ENCODE measurements at regions not wholly inside any gene's neighbourhood (a gene's known extent, or its start where the extent isn't known, plus 50 kb on each side); places are given as distances from the start of the nearest gene placed in this dataset.

DNA sequence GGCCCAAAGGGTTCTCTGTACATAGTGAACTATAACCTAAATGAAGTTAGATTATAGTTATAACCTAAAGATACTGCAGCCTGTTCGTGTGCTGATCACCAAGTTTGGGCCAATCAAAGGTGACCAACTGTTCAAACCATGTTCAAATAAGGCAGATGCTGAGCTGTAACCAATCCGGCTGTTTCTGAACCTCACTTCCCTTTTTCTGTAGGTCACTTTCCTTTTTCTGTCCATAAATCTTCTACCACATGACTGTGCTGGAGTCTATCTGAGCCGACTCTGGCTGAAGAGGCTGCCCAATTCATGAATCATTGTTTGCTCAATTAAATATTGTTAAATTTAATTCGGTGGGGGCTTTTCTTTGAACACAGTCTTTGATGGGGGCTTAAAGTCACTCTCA is 1920.2 kb downstream of the MAT2B start:
- H3K9me2 ChIP-seq (replicated peaks; ENCODE audit: insufficient read depth), result no peaks in the 10 kb centered on the region
- no peaks in the 10 kb centered on the region for H3K79me2 ChIP-seq
- H3K27me3 ChIP-seq, result no peaks in the 10 kb centered on the region
- TF ChIP-seq EZH2phosphoT487 (IDR thresholded peaks at IDR 0.05; ENCODE audit: low read depth, severe bottlenecking, unreplicated experiment) (no peak), EZH2 (IDR thresholded peaks at IDR 0.05; ENCODE audit: borderline replicate concordance) (no peak)
- TF ChIP-seq, protein P1, sequence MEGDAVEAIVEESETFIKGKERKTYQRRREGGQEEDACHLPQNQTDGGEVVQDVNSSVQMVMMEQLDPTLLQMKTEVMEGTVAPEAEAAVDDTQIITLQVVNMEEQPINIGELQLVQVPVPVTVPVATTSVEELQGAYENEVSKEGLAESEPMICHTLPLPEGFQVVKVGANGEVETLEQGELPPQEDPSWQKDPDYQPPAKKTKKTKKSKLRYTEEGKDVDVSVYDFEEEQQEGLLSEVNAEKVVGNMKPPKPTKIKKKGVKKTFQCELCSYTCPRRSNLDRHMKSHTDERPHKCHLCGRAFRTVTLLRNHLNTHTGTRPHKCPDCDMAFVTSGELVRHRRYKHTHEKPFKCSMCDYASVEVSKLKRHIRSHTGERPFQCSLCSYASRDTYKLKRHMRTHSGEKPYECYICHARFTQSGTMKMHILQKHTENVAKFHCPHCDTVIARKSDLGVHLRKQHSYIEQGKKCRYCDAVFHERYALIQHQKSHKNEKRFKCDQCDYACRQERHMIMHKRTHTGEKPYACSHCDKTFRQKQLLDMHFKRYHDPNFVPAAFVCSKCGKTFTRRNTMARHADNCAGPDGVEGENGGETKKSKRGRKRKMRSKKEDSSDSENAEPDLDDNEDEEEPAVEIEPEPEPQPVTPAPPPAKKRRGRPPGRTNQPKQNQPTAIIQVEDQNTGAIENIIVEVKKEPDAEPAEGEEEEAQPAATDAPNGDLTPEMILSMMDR (IDR thresholded peaks at IDR 0.05; ENCODE audit: poor library complexity), result no peak
- 88% methylated on average over 4 of the region's 4 CpGs for WGBS (ENCODE audit: low lambda C conversion rate, missing lambda C conversion rate)
- H4K20me1 ChIP-seq (ENCODE audit: insufficient read depth, poor library complexity, severe bottlenecking), result no peaks in the 10 kb centered on the region
- DNase-seq (ENCODE audit: low spot score), result no peak
- H3K4me1 ChIP-seq (ENCODE audit: insufficient read depth), result no peaks in the 10 kb centered on the region
- no peak overlapping the region for H3K4me3 ChIP-seq
- H3K9me3 ChIP-seq (ENCODE audit: low read depth), result no peaks in the 10 kb centered on the region
- no peak overlapping the region for H3K4me2 ChIP-seq
- H2AFZ ChIP-seq, result no peak overlapping the region
- H3K27ac ChIP-seq, result no peak overlapping the region
- no peaks in the 10 kb centered on the region for H3K36me3 ChIP-seq (replicated peaks; ENCODE audit: insufficient read depth, low read depth)

DNA sequence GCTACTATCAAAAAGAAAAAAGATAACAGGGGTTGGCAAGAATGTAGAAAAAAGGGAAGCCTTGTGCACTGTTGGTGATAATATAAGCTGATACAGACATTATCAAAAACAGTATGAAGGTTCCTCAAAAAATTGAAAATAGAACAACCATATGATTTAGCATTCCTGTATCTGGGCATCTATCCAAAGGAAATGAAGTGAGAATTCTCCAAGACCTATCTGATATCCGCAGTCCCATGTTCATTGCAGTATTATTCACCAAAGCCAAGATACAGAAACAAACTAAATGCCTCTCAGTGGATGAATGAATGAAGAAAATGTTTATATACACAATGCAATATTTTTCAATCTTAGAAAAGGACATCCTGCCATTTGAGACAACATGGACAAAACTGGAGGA is 1943.3 kb downstream of the MAT2B start:
- Histone ChIP-seq H3K27ac (no peak overlapping the region), H2AFZ (no peak overlapping the region), H3K4me2 (no peak overlapping the region), H3K27me3 (no peaks in the 10 kb centered on the region), H3K9me2 (replicated peaks; ENCODE audit: insufficient read depth) (no peaks in the 10 kb centered on the region), H3K79me2 (no peaks in the 10 kb centered on the region), H4K20me1 (ENCODE audit: insufficient read depth, poor library complexity, severe bottlenecking) (no peaks in the 10 kb centered on the region), H3K4me1 (ENCODE audit: insufficient read depth) (no peaks in the 10 kb centered on the region), H3K36me3 (replicated peaks; ENCODE audit: insufficient read depth, low read depth) (no peaks in the 10 kb centered on the region), H3K4me3 (no peak overlapping the region), H3K9me3 (ENCODE audit: low read depth) (no peaks in the 10 kb centered on the region)
- TF ChIP-seq, protein P1 (IDR thresholded peaks at IDR 0.05; ENCODE audit: poor library complexity), result no peak
- no peak for TF ChIP-seq EZH2phosphoT487 (IDR thresholded peaks at IDR 0.05; ENCODE audit: low read depth, severe bottlenecking, unreplicated experiment)
- TF ChIP-seq EZH2 (IDR thresholded peaks at IDR 0.05; ENCODE audit: borderline replicate concordance), result no peak
- WGBS (ENCODE audit: low lambda C conversion rate, missing lambda C conversion rate), result 100% methylated on average over 1 of the region's 1 CpG
- DNase-seq (ENCODE audit: low spot score), result no peak

DNA sequence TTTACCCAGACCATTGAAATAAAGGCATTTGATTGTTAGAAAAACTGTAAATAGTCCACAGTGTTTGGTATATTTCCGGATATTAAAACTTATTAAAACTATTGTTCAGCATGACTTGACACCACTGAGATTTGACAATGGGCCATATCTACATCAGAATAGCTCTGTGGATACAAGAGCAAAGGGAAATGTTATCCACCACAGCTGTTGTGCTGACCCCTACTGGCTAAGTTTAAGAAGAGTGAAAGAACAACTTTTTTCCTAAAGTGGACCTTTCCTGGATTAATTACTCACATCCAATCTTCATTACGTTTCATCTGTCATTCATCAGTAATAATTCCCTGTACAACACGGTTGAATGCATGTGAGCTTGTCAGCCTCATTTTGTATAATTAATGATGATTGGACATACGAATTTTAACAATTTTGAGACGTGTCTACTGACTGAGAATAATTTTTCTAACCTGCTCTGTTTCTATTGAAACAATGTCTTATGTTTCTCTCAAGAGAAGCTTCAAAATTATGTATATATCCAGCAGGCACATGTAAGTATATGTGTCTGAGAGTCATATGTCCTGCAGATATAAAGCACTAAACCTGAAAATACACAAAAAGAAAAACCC is 1952.6 kb downstream of the MAT2B start:
- WGBS (ENCODE audit: low lambda C conversion rate, missing lambda C conversion rate), result 16% methylated on average over 5 of the region's 5 CpGs
- H3K79me2 ChIP-seq, result no peaks in the 10 kb centered on the region
- no peaks in the 10 kb centered on the region for H3K9me2 ChIP-seq (replicated peaks; ENCODE audit: insufficient read depth)
- H3K4me3 ChIP-seq, result no peak overlapping the region
- no peaks in the 10 kb centered on the region for H3K9me3 ChIP-seq (ENCODE audit: low read depth)
- H3K27me3 ChIP-seq, result no peaks in the 10 kb centered on the region
- H2AFZ ChIP-seq, result no peak overlapping the region
- H3K36me3 ChIP-seq (replicated peaks; ENCODE audit: insufficient read depth, low read depth), result no peaks in the 10 kb centered on the region
- no peak overlapping the region for H3K4me2 ChIP-seq
- H3K27ac ChIP-seq, result no peak overlapping the region
- H3K4me1 ChIP-seq (ENCODE audit: insufficient read depth), result no peaks in the 10 kb centered on the region
- H4K20me1 ChIP-seq (ENCODE audit: insufficient read depth, poor library complexity, severe bottlenecking), result no peaks in the 10 kb centered on the region
- peak; percentile 57 for DNase-seq (ENCODE audit: low spot score)
- TF ChIP-seq EZH2phosphoT487 (IDR thresholded peaks at IDR 0.05; ENCODE audit: low read depth, severe bottlenecking, unreplicated experiment) (no peak), EZH2 (IDR thresholded peaks at IDR 0.05; ENCODE audit: borderline replicate concordance) (no peak)
- TF ChIP-seq, protein P1 (IDR thresholded peaks at IDR 0.05; ENCODE audit: poor library complexity), result peak; percentile 74

DNA sequence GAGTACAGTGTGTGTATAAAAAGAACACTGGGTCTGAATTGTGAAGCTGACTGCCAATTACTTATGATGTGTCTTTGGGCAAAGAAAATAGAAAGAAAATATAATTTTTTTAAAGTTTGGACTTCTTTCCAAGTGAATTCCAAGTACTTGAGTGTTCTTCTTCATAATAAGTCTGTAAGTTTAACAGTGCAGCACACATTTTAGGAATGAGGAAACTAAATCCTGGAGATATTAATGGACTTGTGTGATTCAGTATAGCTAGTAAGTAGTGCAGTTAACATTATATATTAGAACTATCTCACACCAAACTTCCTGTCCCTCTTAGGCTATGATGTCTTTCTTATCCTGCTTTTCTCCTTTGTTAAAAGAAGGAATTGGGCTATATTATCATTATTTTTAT is 1953.8 kb downstream of the MAT2B start:
- no peaks in the 10 kb centered on the region for H3K79me2 ChIP-seq
- no peaks in the 10 kb centered on the region for H3K9me2 ChIP-seq (replicated peaks; ENCODE audit: insufficient read depth)
- H2AFZ ChIP-seq, result no peak overlapping the region
- H3K4me3 ChIP-seq, result no peak overlapping the region
- no peaks in the 10 kb centered on the region for H3K27me3 ChIP-seq
- H3K4me1 ChIP-seq (ENCODE audit: insufficient read depth), result no peaks in the 10 kb centered on the region
- DNase-seq (ENCODE audit: low spot score), result no peak
- no peak overlapping the region for H3K27ac ChIP-seq
- H4K20me1 ChIP-seq (ENCODE audit: insufficient read depth, poor library complexity, severe bottlenecking), result no peaks in the 10 kb centered on the region
- no peaks in the 10 kb centered on the region for H3K9me3 ChIP-seq (ENCODE audit: low read depth)
- H3K4me2 ChIP-seq, result no peak overlapping the region
- no peaks in the 10 kb centered on the region for H3K36me3 ChIP-seq (replicated peaks; ENCODE audit: insufficient read depth, low read depth)
- TF ChIP-seq, protein P1 (IDR thresholded peaks at IDR 0.05; ENCODE audit: poor library complexity), result no peak
- TF ChIP-seq EZH2 (IDR thresholded peaks at IDR 0.05; ENCODE audit: borderline replicate concordance) (no peak), EZH2phosphoT487 (IDR thresholded peaks at IDR 0.05; ENCODE audit: low read depth, severe bottlenecking, unreplicated experiment) (no peak)

All from hepatocyte (in vitro differentiated cells).